MM.1S (cell line): ENCODE measurements at regions not wholly inside any gene's neighbourhood (a gene's known extent, or its start where the extent isn't known, plus 50 kb on each side); places are given as distances from the start of the nearest gene placed in this dataset.

Experiments used
- DNase-seq: peaks from one replicate; pipeline ENCODE4 v3.0.0-alpha.2; 2015
- H2AFZ ChIP-seq: fragments of 300-600 bp; sonication (generic); 2 replicates; pipeline ENCODE4 v1.6.0; 2016; ENCODE audit warnings: antibody characterized with exemption, low read length
- H3F3A ChIP-seq: fragments of 300-600 bp; sonication (generic); 2 replicates; pipeline ENCODE4 v1.6.1; 2016; ENCODE audit warnings: mild to moderate bottlenecking, antibody characterized with exemption, low read length, moderate library complexity, mixed read lengths; ENCODE audit not compliant: insufficient read depth
- H3K27ac ChIP-seq: fragments of 300-600 bp; sonication (generic); 2 replicates; pipeline ENCODE4 v1.5.1; 2016; ENCODE audit warnings: mild to moderate bottlenecking, low read length
- H3K27me3 ChIP-seq: fragments of 300-600 bp; sonication (generic); replicated peaks from 2 replicates; pipeline ENCODE4 v1.6.0; 2016; ENCODE audit warnings: low read length; ENCODE audit not compliant: insufficient read depth
- H3K36me3 ChIP-seq: fragments of 300-600 bp; sonication (generic); replicated peaks from 2 replicates; pipeline ENCODE4 v1.6.1; 2016; ENCODE audit warnings: mild to moderate bottlenecking, low read length, mixed read lengths; ENCODE audit not compliant: insufficient read depth
- H3K4me1 ChIP-seq: fragments of 300-600 bp; sonication (generic); 2 replicates; pipeline ENCODE4 v1.6.1; 2016; ENCODE audit warnings: low read length, mixed read lengths
- H3K4me2 ChIP-seq: fragments of 300-600 bp; sonication (generic); 2 replicates; pipeline ENCODE4 v1.6.0; 2016; ENCODE audit warnings: low read depth, low read length
- H3K4me3 ChIP-seq: fragments of 300-600 bp; sonication (generic); 2 replicates; pipeline ENCODE4 v1.5.1; 2016; ENCODE audit warnings: low read length, mixed read lengths
- H3K79me2 ChIP-seq: fragments of 300-600 bp; sonication (generic); 2 replicates; pipeline ENCODE4 v1.6.1; 2016; ENCODE audit warnings: mixed run types, low read length, mixed read lengths
- H3K9ac ChIP-seq: fragments of 300-600 bp; sonication (generic); 2 replicates; pipeline ENCODE4 v1.6.1; 2016; ENCODE audit warnings: low read length, mixed read lengths
- H3K9me2 ChIP-seq: fragments of 300-600 bp; sonication (generic); replicated peaks from 2 replicates; pipeline ENCODE4 v1.6.1; 2016; ENCODE audit warnings: mild to moderate bottlenecking, low read length, mixed read lengths; ENCODE audit not compliant: insufficient read depth
- H3K9me3 ChIP-seq: fragments of 300-600 bp; sonication (generic); replicated peaks from 2 replicates; pipeline ENCODE4 v1.6.1; 2016; ENCODE audit warnings: mild to moderate bottlenecking, low read length, mixed read lengths; ENCODE audit not compliant: insufficient read depth
- H4K20me1 ChIP-seq: fragments of 300-600 bp; sonication (generic); 2 replicates; pipeline ENCODE4 v1.6.1; 2016; ENCODE audit warnings: mild to moderate bottlenecking, low read length, moderate library complexity, mixed read lengths; ENCODE audit not compliant: insufficient read depth
- CTCF ChIP-seq: fragments of 300-600 bp; sonication (generic); IDR thresholded peaks from 2 replicates; pipeline ENCODE4 v1.5.1; 2016; ENCODE audit warnings: antibody characterized with exemption, low read length, mixed read lengths
- EZH2 ChIP-seq: fragments of 300-600 bp; sonication (generic); optimal IDR thresholded peaks from 2 replicates; pipeline ENCODE3; 2017; ENCODE audit warnings: low read depth, mild to moderate bottlenecking, antibody characterized with exemption, low read length, mixed read lengths
- EZH2phosphoT487 ChIP-seq: fragments of 300-600 bp; sonication (generic); IDR thresholded peaks from 2 replicates; pipeline ENCODE4 v1.6.1; 2018; ENCODE audit warnings: antibody characterized with exemption, low read length

- Histone ChIP-seq H3K9me3 (no peaks in the 10 kb centered on the region), H4K20me1 (no peaks in the 10 kb centered on the region), H3K27ac (no peak overlapping the region), H3K4me1 (no peaks in the 10 kb centered on the region), H3K9ac (no peak overlapping the region), H3F3A (no peaks in the 10 kb centered on the region), H3K79me2 (no peaks in the 10 kb centered on the region), H3K4me2 (no peak overlapping the region), H3K9me2 (no peaks in the 10 kb centered on the region), H3K4me3 (no peak overlapping the region), H3K27me3 (no peaks in the 10 kb centered on the region), H2AFZ (no peak overlapping the region), H3K36me3 (no peaks in the 10 kb centered on the region)
- TF ChIP-seq CTCF, result no peak
- no peak for TF ChIP-seq EZH2phosphoT487
- TF ChIP-seq EZH2, result no peak
- no peak for DNase-seq
Observed at GRCh38 chr7:136072447-136072846, 95.3 kb upstream of the MTPN start.

GRCh38 chr7:136070736-136071505 is 93.8 kb upstream of the MTPN start:
- DNase-seq, result no peak
- TF ChIP-seq EZH2phosphoT487 (no peak), EZH2 (no peak), CTCF (no peak)
- Histone ChIP-seq H4K20me1 (no peaks in the 10 kb centered on the region), H3K27me3 (no peaks in the 10 kb centered on the region), H3K9ac (no peak overlapping the region), H3K9me2 (no peaks in the 10 kb centered on the region), H3K9me3 (no peaks in the 10 kb centered on the region), H3K79me2 (no peaks in the 10 kb centered on the region), H3K27ac (no peak overlapping the region), H3K4me3 (no peak overlapping the region), H3K4me2 (no peak overlapping the region), H3K4me1 (no peaks in the 10 kb centered on the region), H3K36me3 (no peaks in the 10 kb centered on the region), H3F3A (no peaks in the 10 kb centered on the region), H2AFZ (no peak overlapping the region)

GRCh38 chr7:136069840-136070529 is 92.8 kb upstream of the MTPN start:
- no peaks in the 10 kb centered on the region for H3K4me1 ChIP-seq
- no peaks in the 10 kb centered on the region for H3K9me3 ChIP-seq
- H4K20me1 ChIP-seq, result no peaks in the 10 kb centered on the region
- no peak for DNase-seq
- no peak overlapping the region for H3K4me3 ChIP-seq
- no peaks in the 10 kb centered on the region for H3K36me3 ChIP-seq
- no peak overlapping the region for H3K27ac ChIP-seq
- H3K79me2 ChIP-seq, result no peaks in the 10 kb centered on the region
- H3F3A ChIP-seq, result no peaks in the 10 kb centered on the region
- no peak overlapping the region for H2AFZ ChIP-seq
- H3K4me2 ChIP-seq, result no peak overlapping the region
- no peaks in the 10 kb centered on the region for H3K27me3 ChIP-seq
- H3K9ac ChIP-seq, result no peak overlapping the region
- TF ChIP-seq EZH2phosphoT487 (no peak), EZH2 (no peak), CTCF (no peak)
- no peaks in the 10 kb centered on the region for H3K9me2 ChIP-seq
